Transverse colon (tissue), 4 donors: ENCODE measurements at regions not wholly inside any gene's neighbourhood (a gene's known extent, or its start where the extent isn't known, plus 50 kb on each side); places are given as distances from the start of the nearest gene placed in this dataset.

ENCODE experiments used
- DNase-seq: peaks from one replicate; pipeline ENCODE4 v3.0.0-alpha.2; 2019
- H3K27ac ChIP-seq, 4 donors: fragments of 200-600 bp; sonication (generic); 2 replicates each; pipeline ENCODE4 v1.5.1; 2016 to 2018; ENCODE audit warnings: inconsistent platforms in 4 of 4
- H3K27me3 ChIP-seq: fragments of 200-600 bp; sonication (generic); 2 replicates; pipeline ENCODE4 v1.5.1; 2017; ENCODE audit warnings: inconsistent platforms
- H3K36me3 ChIP-seq, 4 donors: fragments of 200-600 bp; sonication (generic); 2 replicates each; pipeline ENCODE4 v1.5.1; 2017 to 2019; ENCODE audit warnings: inconsistent platforms in 4 of 4
- H3K4me1 ChIP-seq, 4 donors: fragments of 200-600 bp; sonication (generic); 2 replicates each; pipeline ENCODE4 v1.5.1; 2017 to 2020; ENCODE audit warnings: inconsistent platforms in 4 of 4
- H3K4me3 ChIP-seq, 4 donors: fragments of 200-600 bp; sonication (generic); 1 replicate in 1 of 4; 2 replicates in 3 of 4; pipeline versions ENCODE4 v1.5.1 to v1.6.1; 2017 to 2019; ENCODE audit warnings: inconsistent platforms in 4 of 4
- H3K9me3 ChIP-seq, 2 donors: fragments of 200-600 bp; sonication (generic); 2 replicates each; pipeline ENCODE4 v1.5.1; 2017 to 2019; ENCODE audit warnings: inconsistent platforms in 2 of 2
- EP300 ChIP-seq: sonication (generic); formaldehyde crosslinking; IDR thresholded peaks from one replicate; pipeline ENCODE4 v1.6.1; 2017; ENCODE audit warnings: antibody characterized with exemption, low read depth
- POLR2A ChIP-seq: fragments of 450-650 bp; IDR thresholded peaks from one replicate; pipeline ENCODE4 v1.6.1; 2016; ENCODE audit warnings: antibody characterized with exemption, mild to moderate bottlenecking, moderate library complexity
- POLR2AphosphoS5 ChIP-seq, 3 donors: sonication (generic); formaldehyde crosslinking; IDR thresholded peaks; one replicate each; pipeline ENCODE4 v1.6.1; 2016; ENCODE audit warnings: antibody characterized with exemption in 3 of 3
- WGBS, 2 donors: methylation state at CpG; one replicate each; pipeline ENCODE4 v1.1.5; 2018; ENCODE audit warnings: low coverage in 1 of 2; 5-methylcytosine and 5-hydroxymethylcytosine counted together
- in situ Hi-C, 4 donors: fragments of 200-750 bp; cut with MboI; loops; one replicate each; pipeline versions ENCODE4 v1.15.0 to v1.15.1; 2017; ENCODE audit warnings: low sequenced_read_pairs in 3 of 4, low pct_ligation_motif_present in 1 of 4, low pct_unique_long_range_greater_than_20kb in 1 of 4
- intact Hi-C: fragments of 100-400 bp; cut with DNase I; formaldehyde crosslinking; loops from one replicate; pipeline ENCODE4 v1.15.1; 2023; ENCODE audit warnings: low total_unique reads
- TF ChIP-seq, protein P1 (sequence below), 5 experiments: fragments of 200-600 bp in 3 of 5; fragments of 450-650 bp in 2 of 5; sonication (generic) in 3 of 5; IDR thresholded peaks; 1 replicate in 2 of 5; 2 replicates in 3 of 5; pipeline ENCODE4 v1.5.1; 2016 to 2017; ENCODE audit warnings: antibody characterized with exemption in 5 of 5, inconsistent platforms in 3 of 5, mild to moderate bottlenecking in 2 of 5, moderate library complexity in 1 of 5

DNA sequence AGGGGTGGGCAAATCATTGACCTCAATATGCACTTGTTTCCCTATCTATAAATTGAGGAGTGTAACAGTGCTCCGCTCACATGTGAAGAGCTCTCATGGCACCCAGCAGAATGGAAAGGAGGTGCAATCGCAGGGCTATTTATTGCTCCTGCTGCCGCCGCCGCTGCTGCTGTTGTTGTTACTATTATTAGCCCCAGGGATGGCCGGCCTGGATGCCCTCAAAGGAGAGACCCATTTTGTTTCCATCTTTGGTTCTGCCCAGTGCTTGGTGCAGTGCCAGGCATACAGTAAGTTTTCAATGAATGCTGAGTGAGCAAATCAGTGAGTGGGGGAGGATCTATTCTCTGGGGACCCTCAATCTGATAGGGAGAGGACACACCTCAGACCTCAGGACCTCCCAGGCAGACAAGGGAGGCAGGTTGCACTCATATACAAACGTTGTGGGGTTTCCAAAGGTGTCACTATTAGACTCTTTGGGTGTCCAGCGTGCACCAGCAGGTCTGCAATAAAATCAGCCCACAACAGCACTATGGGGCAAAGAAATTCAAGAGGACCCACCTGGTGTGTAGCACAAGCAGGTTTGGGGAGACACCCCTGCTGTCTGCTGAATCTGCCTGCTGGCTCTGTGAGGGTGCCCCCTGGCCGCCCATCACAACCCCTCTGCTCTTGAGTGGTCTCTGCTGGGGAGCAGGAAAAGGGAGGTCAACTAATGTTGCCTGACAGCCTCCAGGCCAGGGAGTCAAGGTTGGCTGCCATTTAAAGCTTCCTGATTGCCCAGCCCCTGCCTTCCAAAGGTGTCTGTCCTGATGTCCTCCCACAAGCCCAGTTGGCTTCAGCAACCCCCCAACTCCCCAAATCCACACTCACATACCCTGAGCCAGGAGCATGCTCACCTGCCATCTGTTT lies 136.3 kb downstream of the ACTL8 start:
- intact Hi-C loops (no loop called here), in situ Hi-C loops (no loop called here)

GRCh38 chr1:17892225-17892624 lies 137.1 kb downstream of the ACTL8 start:
- TF ChIP-seq POLR2AphosphoS5 (IDR thresholded peaks at IDR 0.05): no peak
- TF ChIP-seq, protein P1, sequence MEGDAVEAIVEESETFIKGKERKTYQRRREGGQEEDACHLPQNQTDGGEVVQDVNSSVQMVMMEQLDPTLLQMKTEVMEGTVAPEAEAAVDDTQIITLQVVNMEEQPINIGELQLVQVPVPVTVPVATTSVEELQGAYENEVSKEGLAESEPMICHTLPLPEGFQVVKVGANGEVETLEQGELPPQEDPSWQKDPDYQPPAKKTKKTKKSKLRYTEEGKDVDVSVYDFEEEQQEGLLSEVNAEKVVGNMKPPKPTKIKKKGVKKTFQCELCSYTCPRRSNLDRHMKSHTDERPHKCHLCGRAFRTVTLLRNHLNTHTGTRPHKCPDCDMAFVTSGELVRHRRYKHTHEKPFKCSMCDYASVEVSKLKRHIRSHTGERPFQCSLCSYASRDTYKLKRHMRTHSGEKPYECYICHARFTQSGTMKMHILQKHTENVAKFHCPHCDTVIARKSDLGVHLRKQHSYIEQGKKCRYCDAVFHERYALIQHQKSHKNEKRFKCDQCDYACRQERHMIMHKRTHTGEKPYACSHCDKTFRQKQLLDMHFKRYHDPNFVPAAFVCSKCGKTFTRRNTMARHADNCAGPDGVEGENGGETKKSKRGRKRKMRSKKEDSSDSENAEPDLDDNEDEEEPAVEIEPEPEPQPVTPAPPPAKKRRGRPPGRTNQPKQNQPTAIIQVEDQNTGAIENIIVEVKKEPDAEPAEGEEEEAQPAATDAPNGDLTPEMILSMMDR (IDR thresholded peaks at IDR 0.05): no peak
- TF ChIP-seq POLR2A: no peak
- no peak for TF ChIP-seq EP300
- H3K9me3 ChIP-seq: no peaks in the 10 kb centered on the region
- intact Hi-C loops (no loop called here), in situ Hi-C loops (no loop called here)
- peaks cover 0 to 3% (median 0%) of the 10 kb centered on the region in 4 donors for H3K4me1 ChIP-seq
- H3K27me3 ChIP-seq: peaks cover 25% of the 10 kb centered on the region
- no peak for DNase-seq
- no peak overlapping the region for H3K27ac ChIP-seq
- H3K36me3 ChIP-seq: no peaks in the 10 kb centered on the region
- H3K4me3 ChIP-seq: no peak overlapping the region
- WGBS, 2 donors: 50% methylated on average over 8 of the region's 8 CpGs; no CpG with 5 or more reads in 1 of the 2 donors

More for the DNA sequence above, 136.3 kb downstream of the ACTL8 start:
- Histone ChIP-seq H3K27me3 (peaks cover 33% of the 10 kb centered on the region), H3K4me1 (peaks cover 0 to 3% (median 0%) of the 10 kb centered on the region in 4 donors), H3K9me3 (no peaks in the 10 kb centered on the region), H3K27ac (no peak overlapping the region), H3K36me3 (no peaks in the 10 kb centered on the region), H3K4me3 (no peak overlapping the region)
- 63% methylated on average over 9 of the region's 9 CpGs; no CpG with 5 or more reads in 1 of the 2 donors for WGBS, 2 donors
- DNase-seq: no peak
- TF ChIP-seq EP300 (no peak), POLR2AphosphoS5 (IDR thresholded peaks at IDR 0.05) (no peak), POLR2A (no peak)
- TF ChIP-seq, protein P1 (IDR thresholded peaks at IDR 0.05): no peak

DNA sequence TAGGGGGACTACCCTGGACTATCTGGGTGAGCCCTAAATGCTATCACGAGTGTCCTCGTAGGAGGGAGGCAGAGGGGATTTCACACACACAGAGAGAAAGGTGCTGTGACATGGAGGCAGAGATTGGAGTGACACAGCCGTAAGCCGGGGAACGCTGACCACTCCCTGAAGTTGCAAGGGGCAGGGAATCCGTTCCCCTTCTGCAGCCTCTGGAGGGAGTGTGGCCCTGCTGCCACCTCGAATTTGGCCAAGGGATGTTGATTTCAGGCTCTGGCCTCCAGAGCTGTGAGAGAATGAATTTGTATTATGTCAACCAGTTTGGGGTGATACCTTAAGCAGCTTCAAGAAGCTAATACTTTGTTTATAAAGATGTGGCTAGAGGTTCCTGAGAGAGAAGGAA lies 137.7 kb downstream of the ACTL8 start:
- in situ Hi-C loops: no loop called here
- WGBS, 2 donors: 70 to 76% methylated on average over 2 to 7 of the region's 7 CpGs

More for the DNA sequence above, 137.7 kb downstream of the ACTL8 start:
- Histone ChIP-seq H3K36me3 (no peaks in the 10 kb centered on the region), H3K27ac (no peak overlapping the region), H3K27me3 (peaks cover 20% of the 10 kb centered on the region), H3K4me1 (peaks cover 0 to 3% (median 0%) of the 10 kb centered on the region in 4 donors), H3K4me3 (no peak overlapping the region), H3K9me3 (no peaks in the 10 kb centered on the region)
- no peak for DNase-seq
- intact Hi-C loops: no loop called here
- TF ChIP-seq, protein P1 (IDR thresholded peaks at IDR 0.05): no peak
- TF ChIP-seq POLR2A (no peak), POLR2AphosphoS5 (IDR thresholded peaks at IDR 0.05) (no peak), EP300 (no peak)
